Fibroblast of the conjunctiva (primary cell): ENCODE measurements at regions not wholly inside any gene's neighbourhood (a gene's known extent, or its start where the extent isn't known, plus 50 kb on each side); places are given as distances from the start of the nearest gene placed in this dataset.
"Not testable (repeated sequence)": the region's sequence is repeated elsewhere in the genome, so short reads cannot be mapped to it uniquely, and the experiment has no call there.

Experiments used
- DNase-seq: peaks from one replicate; pipeline ENCODE4 v3.0.0-alpha.2; 2010; ENCODE audit warnings: low read depth

GRCh38 chr4:12071316-12071715 lies 642.6 kb upstream of the HS3ST1 start:
- DNase-seq, result no peak

GRCh38 chr4:12053966-12054365 lies 625.3 kb upstream of the HS3ST1 start:
- no peak for DNase-seq

GRCh38 chr4:12053556-12053955 lies 624.9 kb upstream of the HS3ST1 start:
- no peak for DNase-seq

- DNase-seq, result no peak
Measured at GRCh38 chr4:12050357-12050756, 621.7 kb upstream of the HS3ST1 start.

GRCh38 chr4:12042818-12043217 lies 614.1 kb upstream of the HS3ST1 start:
- no peak for DNase-seq

GRCh38 chr4:12041828-12042227 lies 613.1 kb upstream of the HS3ST1 start:
- no peak for DNase-seq

GRCh38 chr4:12036450-12036849 lies 607.8 kb upstream of the HS3ST1 start:
- no peak for DNase-seq

GRCh38 chr4:12028258-12028657 lies 599.6 kb upstream of the HS3ST1 start:
- DNase-seq, result no peak

- DNase-seq, result no peak
Measured at GRCh38 chr4:12022409-12022808, 593.7 kb upstream of the HS3ST1 start.

GRCh38 chr4:12016729-12017128 lies 588.0 kb upstream of the HS3ST1 start:
- no peak for DNase-seq

- DNase-seq, result no peak
Measured at GRCh38 chr4:12005471-12005870, 576.8 kb upstream of the HS3ST1 start.

- DNase-seq, result not testable (repeated sequence)
Measured at GRCh38 chr4:11996581-11996980, 567.9 kb upstream of the HS3ST1 start.

GRCh38 chr4:11976726-11977263 lies 548.1 kb upstream of the HS3ST1 start:
- DNase-seq, result no peak

- DNase-seq, result no peak
Measured at GRCh38 chr4:11973270-11973669, 544.6 kb upstream of the HS3ST1 start.

- no peak for DNase-seq
Measured at GRCh38 chr4:11970754-11971153, 542.1 kb upstream of the HS3ST1 start.

GRCh38 chr4:11966782-11967181 lies 538.1 kb upstream of the HS3ST1 start:
- DNase-seq, result no peak

GRCh38 chr4:11954093-11954492 lies 525.4 kb upstream of the HS3ST1 start:
- DNase-seq, result no peak

GRCh38 chr4:11949355-11949754 lies 520.7 kb upstream of the HS3ST1 start:
- DNase-seq, result no peak

GRCh38 chr4:11947629-11948028 lies 518.9 kb upstream of the HS3ST1 start:
- not testable (repeated sequence) for DNase-seq

GRCh38 chr4:11937941-11938340 lies 509.2 kb upstream of the HS3ST1 start:
- DNase-seq, result no peak

GRCh38 chr4:11931266-11931820 lies 502.6 kb upstream of the HS3ST1 start:
- DNase-seq, result no peak

GRCh38 chr4:11929080-11929479 lies 500.4 kb upstream of the HS3ST1 start:
- DNase-seq, result no peak

GRCh38 chr4:11919316-11919715 lies 490.6 kb upstream of the HS3ST1 start:
- no peak for DNase-seq

GRCh38 chr4:11914406-11914805 lies 485.7 kb upstream of the HS3ST1 start:
- no peak for DNase-seq
